NCI-H1417 treated with DMSO at 0.1 percent for 48 hours (cell line): ENCODE measurements at regions not wholly inside any gene's neighbourhood (a gene's known extent, or its start where the extent isn't known, plus 50 kb on each side); places are given as distances from the start of the nearest gene placed in this dataset.
"Not testable (repeated sequence)": the region's sequence is repeated elsewhere in the genome, so short reads cannot be mapped to it uniquely, and the experiment has no call there.

Experiments used
- DNase-seq: peaks from one replicate; lab custom pipeline; 2025; lab: John Stamatoyannopoulos, UW

DNA sequence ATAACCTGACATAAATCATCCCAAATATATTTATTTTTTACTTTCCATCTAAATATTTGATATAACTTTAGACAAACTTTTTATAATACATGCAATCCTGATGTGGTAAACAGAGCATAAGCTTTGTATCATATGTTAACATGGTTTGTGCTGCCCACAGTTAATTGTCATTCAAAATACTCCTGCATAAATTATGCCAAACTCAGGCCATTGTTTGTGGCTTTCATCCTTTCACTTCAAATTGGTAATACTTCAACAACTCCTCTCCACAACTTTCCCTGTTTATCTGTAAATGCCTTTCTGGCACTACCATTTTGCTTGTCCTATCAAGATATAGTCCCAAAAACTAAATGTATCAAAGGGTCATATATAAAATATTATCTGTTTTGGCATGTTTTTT, 586.7 kb downstream of the HINT1 start:
- no peak for DNase-seq

DNA sequence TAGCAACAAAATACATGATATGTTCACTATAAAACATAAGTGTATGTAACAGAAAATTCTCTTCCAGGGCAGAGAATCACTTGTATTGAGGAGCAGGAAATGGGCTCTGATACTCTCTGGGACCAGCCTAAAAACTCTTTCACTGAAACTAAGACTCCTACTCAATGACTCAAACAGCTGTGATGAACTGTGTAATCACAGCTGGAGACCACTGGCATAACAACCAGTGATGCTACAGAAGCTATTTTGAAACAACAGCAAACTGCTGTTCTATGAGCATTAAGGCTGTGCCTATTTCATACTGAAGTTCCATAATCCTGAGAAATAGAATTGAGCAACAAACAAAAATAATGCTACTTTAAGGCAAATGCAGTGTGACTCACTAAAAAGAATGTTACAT, 594.0 kb downstream of the HINT1 start:
- no peak for DNase-seq

DNA sequence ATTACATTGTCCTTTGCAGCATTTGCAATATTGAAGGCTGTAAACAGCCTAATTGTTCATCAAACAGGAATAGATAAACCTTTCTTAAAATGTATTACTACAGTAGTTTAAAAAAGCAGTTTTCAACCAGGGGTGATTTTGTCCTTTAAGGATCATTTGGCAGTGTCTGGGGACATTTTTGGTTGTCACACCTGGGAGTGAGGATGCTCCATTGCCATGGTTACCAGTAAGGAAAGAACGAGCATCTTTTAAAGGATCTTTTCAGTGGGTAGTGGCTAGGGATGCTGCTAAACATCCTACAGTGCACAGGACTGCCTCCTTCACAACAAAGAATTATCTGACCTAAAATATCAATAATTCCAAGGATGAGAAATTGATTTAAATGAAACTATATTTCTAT, 596.3 kb downstream of the HINT1 start:
- no peak for DNase-seq

DNA sequence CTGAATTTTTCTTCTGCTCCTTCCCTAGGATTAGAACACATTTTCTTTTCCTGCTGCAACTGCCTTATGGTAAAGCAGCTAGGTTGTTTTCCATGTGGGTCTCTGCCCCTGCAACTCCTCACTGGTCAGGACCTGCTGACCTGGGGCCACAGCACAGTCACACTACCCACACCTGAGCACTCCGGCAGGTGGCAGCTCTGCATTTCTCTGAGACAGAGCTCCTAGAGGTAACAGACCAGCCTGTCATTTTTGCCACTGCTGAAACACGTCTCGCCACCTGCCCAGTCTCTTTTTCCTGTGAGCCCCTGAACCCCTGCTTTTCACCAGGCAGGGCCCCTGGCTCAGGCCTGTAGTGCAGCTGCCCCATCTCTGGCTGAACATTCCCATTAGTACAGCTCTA, 609.6 kb downstream of the HINT1 start:
- no peak for DNase-seq

DNA sequence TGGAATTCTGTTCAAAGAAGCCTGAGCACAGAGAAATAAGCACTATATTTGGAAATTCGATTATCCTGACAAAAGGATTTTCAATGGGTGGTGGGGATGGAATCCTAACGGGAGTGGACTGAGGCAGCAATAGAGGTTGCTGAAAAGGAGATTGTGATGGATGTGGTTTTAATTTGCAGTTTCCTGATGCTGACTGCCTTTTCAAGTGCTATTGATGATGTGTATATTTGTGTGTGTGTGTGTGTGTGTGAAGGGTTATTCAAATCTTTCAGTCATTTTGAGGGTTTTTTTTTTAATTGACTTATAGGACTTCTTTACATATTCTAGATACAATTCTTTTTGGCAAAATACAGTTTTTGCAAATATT, 614.5 kb downstream of the HINT1 start:
- no peak for DNase-seq

DNA sequence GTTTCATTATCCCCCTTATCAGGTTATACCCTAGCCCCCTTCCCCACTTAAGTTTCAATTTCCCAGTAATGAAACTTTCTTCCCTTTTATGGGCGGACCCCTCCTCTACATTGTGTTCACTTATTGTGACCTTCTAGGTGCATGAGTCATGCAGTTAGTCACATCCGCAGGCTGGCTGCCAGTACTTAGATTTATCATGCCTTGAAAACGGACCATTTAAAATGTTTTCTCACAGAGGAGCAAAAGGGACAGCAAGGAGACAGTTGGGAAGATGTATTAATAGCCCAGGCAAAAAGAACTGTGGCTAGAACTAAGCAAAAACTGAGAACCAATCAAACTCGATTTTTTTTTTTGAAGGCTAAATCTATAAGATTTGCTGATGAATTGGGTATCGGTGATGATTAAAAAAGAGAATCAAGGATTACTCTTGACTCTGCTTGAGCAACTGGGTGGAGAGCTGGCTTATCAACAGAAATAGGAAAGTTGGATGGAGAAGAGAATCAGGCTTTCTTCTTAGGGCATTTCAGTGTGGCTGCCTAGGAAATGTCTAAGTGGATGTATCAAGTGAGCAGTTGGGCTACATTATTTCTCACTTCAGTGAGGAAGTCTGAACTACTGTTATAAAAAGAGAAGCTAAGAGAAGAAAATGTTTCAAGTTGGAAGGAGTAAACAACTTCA, 615.0 kb downstream of the HINT1 start:
- no peak for DNase-seq

DNA sequence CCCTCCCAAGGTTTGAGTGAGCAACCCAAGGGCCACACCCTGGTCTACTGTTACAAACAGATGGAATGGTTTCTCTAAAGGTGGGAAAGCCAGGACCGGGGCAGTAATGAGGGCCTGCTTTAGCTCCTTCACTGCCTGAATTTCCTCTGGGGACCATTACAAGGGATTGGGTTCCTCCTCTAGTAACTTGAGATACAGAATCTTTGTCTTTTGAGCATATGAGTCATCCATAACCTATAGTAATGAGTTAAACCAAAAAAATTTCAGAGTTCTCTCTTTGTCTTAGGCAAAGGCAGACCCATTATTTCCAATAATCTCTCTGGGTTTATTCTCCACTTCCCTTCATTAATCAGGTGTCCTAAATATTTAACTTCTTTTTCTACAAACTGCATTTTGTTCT, 618.8 kb downstream of the HINT1 start:
- DNase-seq: no peak

DNA sequence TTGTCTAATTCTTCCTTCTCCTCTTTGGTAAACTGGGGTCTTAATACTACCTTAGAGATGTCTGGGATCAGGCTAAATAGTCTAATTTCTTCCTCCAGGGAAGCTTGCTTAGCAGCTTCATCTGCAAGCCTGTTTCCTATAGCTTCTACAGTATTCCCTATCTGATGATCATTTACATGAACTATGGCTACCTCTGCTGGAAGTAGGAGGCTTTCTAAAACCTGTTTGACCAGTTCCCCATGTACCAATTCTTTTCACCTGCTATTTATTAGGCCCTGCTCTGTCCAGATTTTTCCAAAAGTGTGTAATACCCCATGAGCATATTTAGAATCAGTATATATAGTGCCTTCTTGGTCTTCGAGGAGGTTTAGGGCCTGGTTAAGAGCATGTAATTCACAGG, 619.8 kb downstream of the HINT1 start:
- DNase-seq: no peak

DNA sequence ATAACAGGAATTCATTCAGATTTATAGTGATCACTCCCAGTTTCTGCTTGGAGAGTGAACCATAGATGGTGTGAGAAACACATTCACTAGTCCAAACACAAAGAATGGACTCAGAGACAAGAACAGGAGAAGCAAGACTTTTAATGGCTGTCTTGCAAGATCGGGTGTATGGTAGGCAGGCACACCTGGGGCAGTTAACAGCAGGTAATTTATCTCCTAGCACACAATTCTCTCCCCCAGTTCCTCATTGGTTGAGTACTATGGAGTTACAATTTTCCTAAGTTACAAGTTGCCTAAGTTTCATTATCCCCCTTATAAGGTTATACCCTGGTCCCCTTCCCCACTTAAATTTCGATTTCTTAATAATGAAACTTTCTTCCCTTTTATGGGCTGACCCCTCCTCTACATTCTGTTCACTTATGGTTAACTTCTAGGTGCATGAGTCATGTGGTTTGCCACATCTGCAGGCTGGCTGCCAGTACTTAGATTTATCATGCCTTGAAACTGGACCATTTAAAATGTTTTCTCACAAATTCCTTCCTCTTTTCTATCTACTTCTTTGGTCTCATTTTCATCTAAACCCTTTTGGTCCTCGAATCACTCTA, 623.3 kb downstream of the HINT1 start:
- DNase-seq: no peak

DNA sequence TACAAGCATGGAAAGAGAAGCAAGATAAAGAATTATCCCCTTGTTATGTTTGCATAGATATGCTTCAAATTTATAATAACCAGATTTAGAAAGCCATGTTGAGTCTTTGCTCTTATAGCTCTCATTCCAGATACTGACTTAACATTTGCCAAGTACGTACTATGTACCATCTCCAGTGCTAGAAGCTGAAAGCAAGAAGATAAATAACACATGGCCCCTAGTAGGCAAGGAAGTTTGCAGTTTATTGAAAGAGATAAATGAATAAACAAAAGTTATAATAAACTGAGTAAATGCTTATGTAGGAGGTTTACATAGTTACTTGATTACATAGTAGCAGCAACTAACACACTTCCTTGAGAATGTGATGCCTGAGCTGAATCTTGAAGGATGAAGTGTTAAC, 628.4 kb downstream of the HINT1 start:
- DNase-seq: no peak

DNA sequence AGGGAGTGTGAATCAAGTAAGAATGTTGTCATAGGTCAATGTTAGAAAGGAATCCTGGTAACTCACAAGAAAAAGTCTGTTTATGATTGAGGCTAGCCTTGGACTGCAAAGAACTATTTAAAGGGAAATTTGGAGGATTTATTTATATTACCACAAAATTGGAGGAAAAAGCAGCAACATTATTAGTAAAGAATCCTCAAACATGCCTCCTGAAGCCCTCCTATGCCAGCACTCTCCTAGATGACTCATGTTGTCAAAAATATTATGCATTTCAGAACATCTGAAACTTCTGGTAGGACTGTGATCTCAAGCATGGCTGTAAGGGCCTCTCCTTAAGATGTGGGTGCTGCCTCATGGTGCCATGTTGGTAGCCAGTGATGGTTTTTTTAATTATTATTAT, 628.5 kb downstream of the CHSY3 start:
- no peak for DNase-seq

DNA sequence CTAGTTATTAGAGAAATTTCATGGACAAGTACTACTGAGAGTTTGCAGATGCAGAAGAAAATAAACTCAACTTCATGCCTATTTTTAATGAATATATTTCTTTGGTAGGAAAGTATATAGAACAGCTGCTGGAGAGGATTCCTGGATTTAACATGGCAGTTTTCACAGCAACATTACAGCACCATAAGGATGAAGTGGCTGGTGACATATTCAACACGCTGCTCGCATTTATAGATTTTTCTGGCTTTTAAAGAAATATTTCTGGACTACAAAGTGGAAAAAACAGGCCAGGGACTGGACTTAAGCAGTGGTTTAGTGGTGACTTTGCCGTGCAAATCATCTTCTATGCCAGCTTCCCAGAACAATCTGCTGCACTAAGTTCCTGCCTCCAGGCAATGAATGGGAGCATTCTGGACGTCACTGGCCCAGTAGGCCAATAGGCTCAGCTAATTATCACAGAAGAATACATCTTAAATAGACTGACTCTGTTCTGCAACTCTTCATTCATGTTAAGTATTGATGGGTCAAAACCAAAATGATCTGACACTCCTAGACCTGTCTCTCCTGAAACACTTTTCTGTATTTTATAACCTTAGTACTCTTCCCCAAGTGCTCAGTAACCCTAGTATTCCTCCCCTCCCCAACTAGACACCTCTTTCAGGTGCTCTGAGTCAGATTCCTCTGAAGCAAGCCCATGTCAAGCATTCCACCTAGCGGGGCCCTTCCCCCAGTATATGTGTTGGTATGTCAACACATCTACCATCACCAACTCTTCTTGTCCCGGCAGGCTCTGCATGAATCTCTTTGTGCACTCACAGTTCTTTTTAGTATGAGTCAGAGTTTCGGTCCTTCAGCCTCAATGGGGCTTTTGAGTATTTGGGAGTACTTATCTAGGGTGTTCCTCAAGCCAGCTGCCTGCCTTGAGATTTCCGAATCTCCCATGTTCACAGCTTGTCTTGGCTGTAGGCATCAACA, 625.5 kb downstream of the CHSY3 start:
- no peak for DNase-seq

DNA sequence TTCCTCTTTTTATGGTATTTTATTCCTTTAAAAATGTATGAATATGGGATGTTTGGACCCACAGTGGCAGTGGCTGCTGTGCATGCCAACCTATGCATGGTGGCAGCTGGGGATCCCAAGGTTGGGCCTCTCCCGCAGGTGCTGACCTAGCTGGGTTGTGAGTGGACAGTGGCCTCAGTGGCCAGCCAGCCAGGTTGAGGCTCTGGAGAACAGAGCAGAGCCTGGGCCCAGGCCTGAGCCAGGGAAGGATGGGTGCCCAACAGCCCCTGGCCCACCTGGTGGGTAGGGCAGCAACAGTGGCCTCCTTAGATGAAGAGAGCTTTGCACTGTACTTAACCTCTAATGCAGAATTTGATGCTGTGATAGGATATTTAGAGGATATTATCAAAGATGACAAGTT, 624.8 kb downstream of the CHSY3 start:
- DNase-seq: no peak

DNA sequence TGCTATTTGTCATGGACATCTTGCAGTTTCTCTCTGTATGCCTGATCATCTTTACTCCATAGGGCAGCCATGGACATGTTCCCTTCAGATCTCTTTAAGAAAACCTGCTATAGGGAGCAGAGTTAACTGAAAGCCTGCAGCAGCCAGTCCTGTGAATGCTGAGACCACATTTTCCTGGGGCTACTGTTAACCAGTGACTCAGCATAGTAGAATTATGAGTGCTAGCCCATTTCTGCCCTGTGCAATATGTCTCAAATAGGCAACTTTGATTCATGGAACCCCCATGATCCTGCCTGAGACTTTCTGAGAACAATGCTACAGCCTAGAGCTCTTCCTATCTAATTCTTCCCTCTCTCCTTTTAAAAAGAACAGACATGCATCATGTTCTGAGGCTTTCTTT, 624.2 kb downstream of the CHSY3 start:
- DNase-seq: no peak

DNA sequence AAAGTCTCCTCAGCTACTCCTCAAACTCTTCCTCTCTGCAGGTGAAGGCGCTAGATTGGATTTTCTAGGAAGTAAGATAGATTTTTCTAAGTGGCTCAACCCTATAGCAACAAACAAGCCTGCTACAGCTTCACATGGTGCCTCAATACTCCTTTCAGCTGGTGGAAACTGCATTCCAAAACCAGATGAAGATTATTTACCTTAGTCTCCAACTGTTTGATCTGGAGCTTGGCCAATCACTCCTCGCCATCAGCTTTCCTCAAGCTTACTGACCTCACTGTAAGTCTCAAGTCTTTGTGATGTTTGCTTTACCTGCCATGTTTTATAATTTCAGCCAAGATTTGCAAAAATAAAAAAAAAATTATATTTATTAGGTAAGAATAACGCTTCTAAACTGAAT, 622.4 kb downstream of the CHSY3 start:
- no peak for DNase-seq

DNA sequence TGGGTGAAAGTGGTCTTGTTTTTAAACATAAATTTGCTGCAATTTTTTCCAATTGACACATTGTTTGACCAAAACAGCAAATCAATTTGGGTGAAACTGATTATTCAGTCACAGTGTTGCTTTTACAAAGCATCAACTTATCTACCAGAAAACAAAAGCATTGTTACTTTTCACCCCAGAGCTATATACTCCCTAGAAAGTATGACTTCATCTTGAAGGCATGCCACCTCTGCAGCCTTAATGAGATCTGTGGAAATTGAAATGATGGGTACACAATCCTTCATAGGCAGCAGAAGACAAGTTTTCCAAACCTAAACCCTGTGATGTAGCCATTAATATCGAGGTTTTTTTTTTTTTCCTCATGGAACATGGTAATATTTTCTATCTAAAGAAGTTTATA, 615.9 kb downstream of the CHSY3 start:
- no peak for DNase-seq

DNA sequence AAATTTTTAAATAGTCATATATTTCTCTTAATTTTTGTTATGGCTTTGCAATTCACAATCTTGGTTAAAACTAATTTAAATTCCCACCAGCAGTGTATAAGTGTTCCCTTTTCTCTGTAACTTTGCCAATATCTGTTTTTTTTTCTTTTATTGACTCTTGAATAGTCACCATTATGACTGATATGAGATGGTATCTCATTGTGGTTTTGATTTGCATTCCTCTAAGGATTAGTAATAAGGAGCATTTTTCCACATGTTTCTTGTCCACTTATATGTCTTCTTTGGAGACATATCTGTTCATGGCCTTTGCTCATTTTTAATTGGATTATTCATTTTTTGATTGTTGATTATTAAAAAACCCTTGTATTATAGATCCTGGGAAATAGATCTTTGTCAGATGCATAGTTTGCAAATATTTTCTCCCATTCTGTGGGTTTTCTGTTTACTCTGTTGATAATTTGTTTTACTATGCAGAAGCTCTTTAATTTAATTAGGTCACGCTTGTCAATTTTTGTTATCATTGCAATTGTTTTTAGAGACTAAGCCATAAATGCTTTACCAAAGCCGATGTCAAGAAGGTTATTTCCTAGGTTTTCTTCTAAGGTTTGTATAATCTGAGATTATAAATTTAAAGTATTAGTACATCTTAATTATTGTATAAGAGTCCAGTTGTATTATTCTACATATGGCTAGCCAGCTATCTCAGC, 610.9 kb downstream of the CHSY3 start:
- DNase-seq: no peak

DNA sequence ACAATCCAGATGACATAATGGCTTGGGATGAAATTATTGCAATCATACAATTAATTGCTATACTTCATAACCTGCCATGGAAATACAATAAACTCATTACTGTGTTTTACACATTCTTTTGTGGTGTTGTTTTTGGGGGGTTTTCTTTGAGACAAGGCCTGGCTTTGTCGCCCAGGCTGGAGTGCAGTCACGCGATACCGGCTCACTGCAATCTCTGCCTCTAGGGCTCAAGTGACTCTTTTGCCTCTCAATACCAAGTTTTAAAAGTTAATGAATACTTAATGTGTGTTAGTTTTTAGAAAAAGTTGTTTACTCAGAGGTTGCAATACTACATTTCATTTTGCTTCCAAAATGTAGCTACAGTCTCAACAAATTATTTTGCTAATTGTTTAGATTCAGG, 598.4 kb downstream of the CHSY3 start:
- no peak for DNase-seq

DNA sequence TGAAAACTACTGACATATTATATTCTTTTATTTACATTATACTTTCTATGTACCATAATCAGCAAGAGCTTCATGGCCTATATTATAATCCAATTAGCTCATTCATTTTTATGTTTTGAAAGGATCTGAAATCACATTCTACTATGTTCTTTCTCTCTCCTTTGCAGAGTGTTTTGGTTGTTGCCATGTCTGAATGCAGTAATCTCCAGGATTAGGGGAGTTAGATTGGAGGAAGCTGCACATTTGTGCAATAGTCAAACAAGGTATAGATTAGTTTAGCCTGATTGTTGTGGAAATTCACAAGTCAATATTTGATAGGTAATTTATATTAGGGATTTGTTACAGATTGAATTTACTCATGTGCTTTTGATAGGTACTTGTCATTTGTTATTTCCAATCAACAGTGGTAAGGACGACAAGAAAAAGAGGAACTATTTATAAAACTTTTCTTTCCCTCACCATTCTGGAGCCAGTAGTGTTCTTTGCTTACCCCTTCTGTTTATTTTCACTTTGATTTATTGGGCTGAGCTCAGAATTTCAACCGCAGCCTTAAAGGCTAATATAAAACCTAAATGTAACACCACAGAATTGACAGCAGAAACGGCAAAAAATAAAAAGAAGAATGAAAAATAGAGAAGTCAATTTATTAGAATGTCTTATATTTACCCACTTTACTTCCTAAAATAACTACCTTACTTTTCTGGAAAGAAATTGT, 597.0 kb downstream of the CHSY3 start:
- DNase-seq: no peak

DNA sequence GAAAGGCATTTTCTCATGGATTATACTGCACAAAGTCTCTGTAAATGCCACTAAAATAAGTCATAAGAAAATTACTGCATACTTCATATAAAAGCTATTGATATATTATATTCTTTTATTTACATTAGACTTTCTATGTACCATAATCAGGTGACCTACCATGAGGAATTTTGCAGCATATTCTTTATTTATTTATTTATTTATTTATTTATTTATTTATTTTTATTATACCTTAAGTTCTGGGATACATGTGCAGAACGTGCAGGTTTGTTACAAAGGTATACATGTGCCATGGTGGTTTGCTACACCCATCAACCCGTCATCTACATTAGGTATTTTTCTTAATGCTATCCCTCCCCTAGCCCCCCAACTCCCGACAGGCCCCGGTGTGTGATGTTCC, 596.2 kb downstream of the CHSY3 start:
- not testable (repeated sequence) for DNase-seq

DNA sequence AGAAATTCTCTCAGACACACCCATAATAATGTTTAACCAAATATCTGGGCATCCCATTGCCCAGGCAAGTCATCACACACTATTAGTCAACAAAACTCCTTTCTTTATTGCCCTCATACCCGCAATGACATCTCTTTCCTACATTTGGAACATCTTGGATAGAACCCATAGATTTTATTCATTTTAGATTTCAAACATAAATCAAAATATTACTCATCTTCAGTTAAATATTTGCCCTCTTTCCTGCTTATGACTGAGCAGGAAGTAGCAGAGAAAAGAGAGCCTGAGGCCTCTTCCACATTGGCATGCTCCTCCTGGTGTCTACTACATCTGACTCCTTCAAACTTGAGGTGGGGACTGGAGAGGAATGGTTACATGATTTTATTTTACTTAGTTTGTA, 592.0 kb downstream of the CHSY3 start:
- no peak for DNase-seq

DNA sequence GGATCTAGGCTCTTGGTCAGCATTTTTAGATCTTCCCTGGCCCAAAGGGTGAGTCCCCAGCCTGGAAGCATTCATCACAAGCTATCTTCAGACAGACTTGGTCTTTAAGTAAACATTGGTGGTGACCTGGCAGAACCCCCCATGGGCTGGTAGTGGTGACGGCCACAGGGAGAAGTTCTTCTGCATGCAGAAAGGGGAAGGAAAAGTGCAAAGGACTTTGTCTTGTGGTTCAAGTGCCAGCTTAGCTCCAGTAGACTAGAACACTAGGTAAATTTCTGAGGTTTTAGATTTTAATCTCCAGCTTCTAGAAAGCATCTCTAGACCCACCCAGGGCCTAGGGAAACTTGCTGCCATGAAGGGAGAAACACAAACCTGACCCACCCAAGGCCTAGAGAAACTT, 584.0 kb downstream of the CHSY3 start:
- no peak for DNase-seq
